ENCODE measurements at regions not wholly inside any gene's neighbourhood (a gene's known extent, or its start where the extent isn't known, plus 50 kb on each side); places are given as distances from the start of the nearest gene placed in this dataset.

DNA sequence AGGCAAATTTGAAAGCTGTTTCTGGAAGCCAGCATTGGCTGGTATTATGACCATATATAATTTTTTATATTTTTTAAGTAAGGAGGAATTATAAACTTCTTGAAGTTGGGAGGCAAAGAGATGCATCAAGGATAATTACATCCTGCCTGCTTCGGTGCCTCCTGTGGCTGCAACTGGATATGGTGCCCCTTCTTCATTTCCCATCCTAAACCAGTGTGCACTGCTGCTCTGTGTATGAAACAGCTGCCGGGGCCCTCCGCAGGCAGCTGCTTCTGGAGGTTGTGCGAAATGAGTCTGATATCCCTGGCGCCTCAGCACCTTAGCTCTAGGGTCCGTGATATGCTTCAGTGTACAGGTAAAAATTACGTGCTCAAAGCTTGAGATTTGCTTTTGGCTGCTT, 304.2 kb downstream of the ENC1 start:
- no peak for DNase-seq

DNA sequence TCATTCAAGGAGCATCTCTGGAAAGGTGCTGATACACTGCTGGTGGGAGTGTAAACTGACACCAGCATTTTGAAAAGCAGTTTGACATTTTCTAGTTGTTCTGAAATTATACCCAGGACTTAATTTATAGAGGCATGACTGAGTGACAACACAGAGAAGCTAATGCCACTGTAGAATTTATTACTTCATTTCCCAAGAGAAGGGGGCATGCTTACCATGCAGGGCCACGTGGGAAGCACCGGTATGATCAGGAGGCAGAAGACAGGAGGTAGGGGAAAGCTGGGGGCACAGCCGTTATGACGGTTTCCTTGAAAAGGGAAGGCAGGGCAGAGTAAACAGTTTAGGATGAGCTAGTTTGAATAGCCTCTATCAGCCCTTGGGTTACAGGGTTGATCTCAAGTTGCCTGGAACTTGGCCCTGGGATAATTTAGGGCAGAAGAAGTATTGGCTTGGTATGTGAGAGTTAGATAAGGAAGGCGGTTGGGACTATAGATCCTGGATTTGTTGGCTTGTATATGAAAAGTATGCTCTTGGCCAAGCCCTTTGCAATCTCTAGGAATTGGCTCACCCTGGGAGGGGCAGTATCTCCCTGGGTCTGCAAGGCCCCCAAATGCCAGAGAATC, 305.7 kb downstream of the ENC1 start:
- DNase-seq, result no peak

DNA sequence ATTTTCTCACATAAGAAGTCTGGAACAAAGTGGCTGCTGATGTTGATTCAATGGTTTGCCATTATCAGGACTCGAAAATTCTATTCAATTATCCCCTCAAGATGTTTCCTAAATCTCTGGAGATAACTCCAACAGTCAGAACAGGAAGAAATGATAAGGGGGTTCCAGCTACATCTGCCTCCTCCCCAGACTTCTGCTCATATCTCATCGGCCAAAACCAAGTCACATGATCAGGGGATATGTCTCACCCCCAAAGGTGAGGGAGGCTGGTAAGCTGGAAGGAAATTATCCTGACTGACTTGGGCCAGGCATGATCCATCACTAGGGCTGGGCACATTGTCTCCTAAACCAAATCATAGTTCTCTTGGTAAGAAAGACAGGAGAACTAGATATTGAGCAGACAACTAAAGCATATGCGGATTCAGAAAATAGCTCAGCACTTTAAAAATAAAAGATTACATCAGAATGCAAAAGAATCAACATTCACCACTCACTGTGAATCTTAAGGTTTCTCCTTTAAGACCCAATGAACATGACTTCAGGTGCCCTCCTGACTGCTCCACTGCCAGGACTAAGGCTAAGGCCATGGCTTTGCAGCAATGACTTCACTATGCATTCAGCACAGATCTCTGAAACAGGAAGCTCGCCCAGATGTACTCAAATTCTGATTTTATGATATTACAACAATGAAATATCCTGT, 306.3 kb downstream of the ENC1 start:
- no peak for DNase-seq

DNA sequence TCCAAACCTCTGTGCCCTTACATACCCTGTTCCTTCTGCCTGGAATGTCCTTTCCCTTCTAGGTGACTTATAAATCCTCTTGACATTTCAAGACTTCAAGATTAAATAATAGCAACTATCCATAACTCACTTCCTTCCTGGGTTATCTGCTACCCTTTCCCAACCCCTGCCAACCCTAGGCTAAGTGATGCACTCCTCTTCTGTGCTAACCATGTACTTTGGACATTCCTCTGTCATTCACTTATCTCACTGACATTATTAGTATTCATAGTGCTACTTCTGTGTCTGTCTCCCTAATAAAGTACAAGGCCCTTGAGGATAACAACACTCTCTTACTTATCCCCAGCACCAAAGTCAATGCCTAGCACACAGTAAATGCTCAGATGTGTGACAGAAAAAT, 307.1 kb downstream of the ENC1 start:
- no peak for DNase-seq

DNA sequence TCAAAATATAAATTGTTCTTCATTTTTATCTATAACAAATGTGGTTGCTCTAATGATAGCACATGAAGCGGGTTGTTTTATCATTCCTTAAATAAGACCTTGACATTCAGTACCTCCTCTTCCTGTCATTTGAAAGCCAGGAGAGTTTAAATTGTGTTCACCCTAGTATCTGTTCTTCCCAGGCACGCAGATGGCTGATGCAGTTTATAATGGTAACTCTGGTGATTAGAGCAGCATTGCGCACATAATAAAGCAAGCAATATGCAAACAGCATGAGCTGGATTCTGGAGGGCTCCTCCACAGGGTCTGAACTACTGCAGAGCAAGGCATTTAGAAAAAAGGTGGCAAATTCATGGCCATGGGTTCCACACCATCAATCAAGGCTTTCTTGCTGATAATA, 307.8 kb downstream of the ENC1 start:
- DNase-seq, result no peak

DNA sequence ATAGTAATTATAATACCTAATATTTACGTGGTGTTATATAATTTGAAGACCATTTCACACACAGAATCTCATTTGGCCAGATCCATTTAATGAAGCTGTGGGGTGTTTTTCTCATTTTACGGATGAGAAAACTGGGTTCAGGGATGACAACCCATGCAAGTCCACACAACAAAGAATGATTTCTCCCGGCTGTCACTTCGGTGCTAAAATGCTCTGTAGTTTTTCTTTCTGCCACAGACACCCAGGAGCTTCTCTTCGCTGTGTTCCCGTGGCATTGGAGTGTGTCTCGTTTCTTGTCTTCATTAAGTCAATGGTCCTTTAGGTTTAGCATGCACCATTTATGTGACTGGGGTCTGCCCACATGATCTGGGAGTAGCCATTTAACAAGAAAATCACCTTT, 308.5 kb downstream of the ENC1 start:
- no peak for DNase-seq

DNA sequence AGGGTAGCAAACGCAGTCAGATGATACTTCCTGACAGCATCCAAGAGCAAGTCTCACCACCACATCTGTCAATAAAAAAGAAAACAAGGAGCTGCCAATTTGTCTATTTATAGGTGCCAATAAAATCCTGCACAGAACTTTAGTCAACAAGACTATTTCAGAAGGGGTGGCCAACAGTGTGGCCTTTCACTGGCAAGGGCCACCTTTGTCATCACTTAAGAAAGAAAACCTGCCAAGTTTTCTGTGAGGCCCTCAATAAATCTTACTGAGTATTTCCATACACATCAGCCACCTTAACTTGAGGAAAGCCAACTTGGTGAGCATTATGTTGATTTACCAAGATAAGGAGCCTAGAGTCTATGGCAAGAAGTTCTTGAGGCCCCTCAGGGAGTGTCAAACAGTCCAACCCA, 312.3 kb downstream of the ENC1 start:
- DNase-seq, result no peak

DNA sequence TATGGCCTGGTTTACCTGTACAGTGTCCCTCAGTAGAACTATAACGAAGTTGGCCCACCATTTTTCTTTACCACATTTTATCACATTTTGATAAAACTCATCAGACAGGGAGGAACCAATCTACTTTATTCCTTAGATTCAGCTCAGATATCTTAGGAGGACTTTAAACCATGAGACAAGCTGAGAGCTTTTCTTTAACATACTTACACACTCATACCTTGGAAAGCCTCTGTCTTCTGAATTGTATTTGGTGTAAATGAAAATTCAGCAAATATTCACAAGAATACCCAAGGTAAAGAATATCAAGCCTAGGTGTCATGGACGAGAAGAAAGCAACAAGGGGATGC, 313.2 kb downstream of the ENC1 start:
- DNase-seq, result no peak

DNA sequence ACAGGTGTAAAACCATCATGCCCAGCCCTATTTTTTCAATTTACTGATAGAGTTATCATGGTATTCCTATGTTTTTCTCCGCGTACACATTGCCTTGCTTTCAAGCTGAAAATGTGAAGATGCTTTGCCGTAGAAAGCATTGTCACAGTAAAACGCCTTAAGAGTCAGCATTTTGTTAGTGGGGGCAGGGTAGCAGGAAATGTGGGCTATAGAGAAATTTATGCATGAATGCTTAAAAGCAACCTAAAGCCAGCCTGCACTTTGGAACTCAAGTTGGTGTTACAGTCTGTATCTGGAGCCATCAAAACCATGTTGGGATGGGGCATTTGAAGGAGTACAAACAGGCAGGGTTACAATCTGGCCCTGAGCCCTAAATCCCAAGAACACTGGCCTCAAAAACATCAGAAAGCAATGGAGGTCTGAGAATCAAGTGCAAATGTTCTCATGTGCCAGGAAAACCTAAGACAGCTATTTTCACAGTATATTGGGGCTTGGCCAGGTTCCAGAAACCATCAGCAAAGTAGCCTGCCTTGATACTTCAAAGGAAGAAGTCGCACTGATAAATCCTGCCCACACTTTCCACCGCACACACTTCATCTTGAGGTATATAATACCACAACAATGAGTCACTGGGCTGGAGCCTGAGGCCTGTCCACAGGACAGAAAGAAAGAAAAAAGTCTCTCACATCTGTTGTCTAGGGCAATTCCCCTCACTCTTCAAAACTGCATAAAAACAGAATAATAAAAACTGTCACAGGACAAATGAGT, 313.8 kb downstream of the ENC1 start:
- DNase-seq, result no peak

DNA sequence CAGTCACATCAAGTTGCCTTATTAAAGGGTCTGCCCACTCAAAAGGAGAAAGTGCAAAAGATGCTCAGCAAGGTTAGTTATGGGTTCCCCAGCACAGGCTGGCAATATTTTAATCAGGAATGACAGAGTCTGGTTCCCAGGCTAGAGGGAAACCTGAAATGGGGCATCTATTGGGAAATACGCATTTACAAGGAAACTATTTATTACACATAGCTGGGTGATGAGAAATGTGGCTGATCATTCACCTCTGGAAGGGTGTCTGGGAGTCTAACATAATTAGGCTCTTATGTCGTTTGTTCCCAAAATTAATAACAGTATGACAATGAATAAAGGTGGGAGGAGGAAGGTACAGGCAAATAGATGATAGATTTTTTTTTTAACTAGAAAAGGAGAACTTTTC, 314.7 kb downstream of the ENC1 start:
- no peak for DNase-seq

DNA sequence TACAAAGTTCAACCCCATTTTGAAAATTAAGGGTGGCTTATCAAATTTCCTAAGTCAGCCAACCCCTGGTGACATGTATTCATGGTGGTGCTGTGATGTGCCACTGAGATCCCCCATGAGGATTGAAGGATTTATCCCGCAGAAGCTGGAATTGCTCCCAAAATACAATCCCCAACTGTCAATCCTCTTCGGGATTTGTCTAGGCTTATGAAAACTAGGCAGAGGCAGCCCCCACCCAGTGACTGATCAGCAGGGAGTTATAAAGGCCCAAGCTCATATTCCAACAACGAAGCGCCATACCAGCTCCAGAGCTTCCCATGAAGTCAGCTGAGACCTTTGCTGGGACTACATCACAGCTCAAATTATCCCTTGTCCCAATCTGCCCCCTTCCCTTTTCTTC, 316.0 kb downstream of the ENC1 start:
- no peak for DNase-seq

DNA sequence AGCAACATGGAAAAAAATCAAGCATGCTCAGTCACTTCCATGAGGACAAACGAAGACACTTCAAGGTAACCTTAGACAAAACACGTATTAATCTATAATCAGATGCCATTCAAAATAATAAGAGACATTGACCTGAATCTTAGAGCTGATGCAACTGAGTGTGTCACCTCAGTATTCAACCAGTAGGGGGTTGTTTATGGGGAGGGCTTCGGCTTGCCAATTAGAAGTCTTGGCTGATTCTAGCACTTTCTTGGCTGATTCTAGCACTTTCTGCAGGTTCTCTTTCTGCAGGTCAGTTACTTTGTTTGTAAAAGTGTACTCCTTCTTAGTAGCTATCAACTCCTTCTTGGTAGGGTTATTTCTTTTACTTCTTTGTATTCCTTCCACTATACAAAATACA, 317.6 kb downstream of the ENC1 start:
- no peak for DNase-seq

DNA sequence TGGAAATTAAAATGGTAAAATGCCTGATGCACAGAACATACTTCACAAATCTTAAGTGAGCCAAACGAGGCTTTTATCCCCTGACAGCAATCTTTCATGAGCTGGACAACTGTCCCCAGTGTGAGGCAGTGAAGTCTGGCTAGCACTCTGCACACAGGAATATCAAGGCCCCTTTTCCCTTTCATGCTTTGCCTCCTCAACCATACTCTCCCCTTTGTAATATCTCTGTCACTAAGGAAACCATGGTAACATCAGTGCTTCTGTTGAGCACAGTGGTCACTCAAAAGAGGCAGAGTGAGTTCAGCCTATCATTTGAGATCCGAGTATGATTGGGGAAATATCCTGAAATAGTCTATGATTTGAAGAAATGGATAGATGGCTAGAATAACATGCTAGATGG, 318.3 kb downstream of the ENC1 start:
- no peak for DNase-seq

DNA sequence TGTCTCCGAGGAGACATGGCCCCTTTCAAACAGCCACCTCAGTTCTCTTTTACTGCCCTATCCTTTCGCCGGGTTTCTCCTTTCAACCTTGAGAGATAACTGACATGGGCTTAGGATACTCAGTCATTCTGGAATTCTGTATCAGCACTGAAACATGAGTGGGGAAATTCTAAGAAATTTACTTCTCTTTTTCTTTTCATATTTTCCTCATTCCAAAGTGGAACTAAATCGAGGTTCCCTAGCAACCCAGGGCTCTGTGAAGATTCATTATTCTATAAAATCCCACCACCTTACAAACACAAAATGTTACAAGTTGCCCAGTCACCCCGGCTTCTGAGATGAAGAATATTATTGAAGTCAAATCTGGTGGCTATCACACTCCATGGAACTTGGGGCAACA, 319.2 kb downstream of the ENC1 start:
- no peak for DNase-seq

DNA sequence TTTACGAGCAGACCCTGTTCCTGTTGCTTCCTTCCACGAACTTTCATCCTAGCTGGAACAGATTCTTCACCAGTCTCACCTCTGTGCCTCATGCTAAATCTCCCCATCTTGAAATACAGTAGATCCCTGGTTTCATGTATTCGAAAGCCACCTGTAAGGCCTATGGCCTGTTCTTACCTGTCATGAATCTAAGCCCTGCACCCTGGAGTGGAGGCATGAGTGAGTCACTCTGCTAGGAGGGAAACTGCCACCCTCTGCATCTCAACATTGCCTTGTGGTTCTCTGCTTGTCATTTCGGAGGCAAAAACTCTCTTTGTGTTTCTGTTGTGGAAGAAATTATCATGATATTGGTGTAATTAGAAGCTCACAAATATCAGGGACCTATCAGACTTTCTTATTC, 320.0 kb downstream of the ENC1 start:
- DNase-seq, result no peak

DNA sequence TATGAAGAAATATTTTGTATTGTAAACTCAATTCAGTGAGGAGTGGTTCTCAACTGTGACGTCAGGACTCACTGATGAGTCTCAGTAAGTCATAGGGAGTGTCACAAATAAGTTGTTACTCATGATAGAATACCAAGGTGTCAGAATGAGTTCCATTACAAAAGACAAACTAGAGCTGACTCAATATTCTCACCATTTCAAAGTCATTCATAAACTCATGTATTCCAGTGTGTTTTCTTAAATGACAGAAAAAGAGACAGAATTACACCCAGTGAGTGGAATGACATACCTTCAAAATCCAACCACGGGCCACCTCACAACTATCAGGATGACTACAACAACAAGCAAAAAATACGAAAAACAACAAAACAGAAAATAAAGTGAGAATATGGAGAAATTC, 321.5 kb downstream of the ENC1 start:
- DNase-seq, result no peak

DNA sequence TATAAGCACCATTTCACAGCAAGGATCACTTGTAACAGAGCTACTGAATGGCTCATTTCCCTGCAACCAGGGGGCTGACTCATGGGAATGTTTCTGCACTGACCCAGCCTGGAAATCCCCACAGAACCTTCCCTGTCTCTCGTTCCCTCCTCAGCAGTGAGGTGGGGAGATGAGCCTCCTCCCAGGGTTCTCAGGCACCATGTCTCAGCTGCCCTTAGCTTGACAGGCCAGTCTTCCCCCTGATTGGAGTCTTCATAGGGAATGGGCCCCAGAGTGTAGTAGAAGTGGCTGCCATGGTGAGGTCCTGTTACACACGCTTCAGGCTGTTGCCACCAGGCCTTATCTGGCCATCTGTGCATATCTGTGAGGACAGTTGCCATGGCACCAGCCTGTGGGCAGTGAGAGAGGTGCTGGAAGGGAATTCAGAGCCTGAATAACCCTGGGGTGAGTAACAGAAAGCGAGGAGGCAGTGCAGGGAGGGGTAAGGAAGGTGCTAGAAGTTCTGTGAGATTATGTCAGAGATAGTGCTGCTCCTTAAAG, 324.4 kb downstream of the ENC1 start:
- DNase-seq, result no peak

DNA sequence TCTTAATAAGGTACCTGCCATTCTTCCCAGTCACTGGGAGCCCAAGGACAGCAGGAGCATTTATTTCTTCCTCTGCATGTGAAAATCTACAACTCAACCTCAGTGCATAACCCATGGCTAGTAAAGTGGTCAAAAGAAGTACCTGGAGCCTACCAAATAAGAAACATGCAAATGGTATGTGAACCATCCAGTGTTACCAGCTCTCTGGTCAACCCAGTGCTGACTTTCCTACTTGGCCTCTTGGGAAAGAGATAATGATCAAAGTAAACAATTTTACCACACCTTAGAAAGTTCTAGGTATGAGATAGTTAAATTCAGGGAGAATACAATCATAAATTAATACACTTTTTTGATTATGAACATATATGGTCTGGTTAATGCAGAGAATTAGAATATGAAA, 325.6 kb downstream of the ENC1 start:
- DNase-seq, result no peak

DNA sequence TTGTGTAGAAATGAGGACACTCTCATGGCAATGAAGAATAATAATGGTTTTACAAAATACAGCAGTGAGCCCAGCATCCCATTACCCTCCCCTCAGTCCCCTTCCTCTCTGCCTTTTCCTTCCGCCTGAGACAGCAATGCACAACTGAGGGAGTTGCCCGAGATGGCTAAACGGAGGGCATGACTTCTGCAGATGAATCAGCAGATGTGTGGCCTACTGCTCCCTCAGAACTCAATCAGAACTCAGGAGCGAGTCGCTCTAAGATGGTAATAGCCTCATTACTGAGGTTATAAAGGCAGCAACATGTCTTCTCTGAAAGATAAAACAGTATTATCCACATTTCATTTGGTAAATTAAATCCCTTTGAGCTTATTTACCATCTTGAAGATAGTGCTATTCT, 326.6 kb downstream of the ENC1 start:
- no peak for DNase-seq

DNA sequence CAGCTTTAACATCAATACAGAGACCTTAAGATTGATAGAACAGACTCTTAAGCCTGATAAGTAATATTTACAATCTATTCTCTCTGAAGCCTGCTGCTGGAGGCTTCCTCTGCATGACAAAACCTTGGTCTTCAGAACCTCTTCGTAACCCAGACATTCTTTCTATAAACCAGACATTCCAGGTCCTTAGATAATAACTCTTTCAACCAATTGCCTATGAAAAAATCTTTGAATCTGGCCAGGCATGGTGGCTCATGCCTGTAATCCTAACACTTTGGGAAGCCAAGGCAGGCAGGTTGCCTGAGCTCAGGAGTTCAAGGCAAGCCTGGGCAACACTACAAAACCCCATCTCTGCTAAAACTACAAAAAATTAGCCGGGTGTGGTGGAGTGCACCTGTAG, 327.8 kb downstream of the ENC1 start:
- DNase-seq, result no peak

DNA sequence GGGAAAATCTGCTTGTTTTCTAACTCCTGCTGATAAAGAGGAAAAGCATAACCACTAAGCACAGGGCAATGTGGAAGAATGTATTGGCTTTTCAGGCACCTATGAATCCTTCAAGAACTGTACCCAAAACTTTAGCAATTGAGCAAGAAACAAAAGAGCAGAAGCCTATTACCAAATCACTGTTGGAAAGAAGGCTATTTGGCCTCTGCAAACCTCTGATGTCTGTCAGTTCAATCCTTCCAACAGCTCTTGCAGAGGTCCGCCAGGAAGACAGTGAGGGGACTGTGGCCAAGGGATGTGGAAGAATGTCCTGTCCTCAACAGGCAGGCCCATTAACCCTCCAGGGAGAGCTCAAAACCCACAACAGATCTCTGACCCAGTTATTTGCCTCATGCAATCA, 328.6 kb downstream of the ENC1 start:
- DNase-seq, result no peak

DNA sequence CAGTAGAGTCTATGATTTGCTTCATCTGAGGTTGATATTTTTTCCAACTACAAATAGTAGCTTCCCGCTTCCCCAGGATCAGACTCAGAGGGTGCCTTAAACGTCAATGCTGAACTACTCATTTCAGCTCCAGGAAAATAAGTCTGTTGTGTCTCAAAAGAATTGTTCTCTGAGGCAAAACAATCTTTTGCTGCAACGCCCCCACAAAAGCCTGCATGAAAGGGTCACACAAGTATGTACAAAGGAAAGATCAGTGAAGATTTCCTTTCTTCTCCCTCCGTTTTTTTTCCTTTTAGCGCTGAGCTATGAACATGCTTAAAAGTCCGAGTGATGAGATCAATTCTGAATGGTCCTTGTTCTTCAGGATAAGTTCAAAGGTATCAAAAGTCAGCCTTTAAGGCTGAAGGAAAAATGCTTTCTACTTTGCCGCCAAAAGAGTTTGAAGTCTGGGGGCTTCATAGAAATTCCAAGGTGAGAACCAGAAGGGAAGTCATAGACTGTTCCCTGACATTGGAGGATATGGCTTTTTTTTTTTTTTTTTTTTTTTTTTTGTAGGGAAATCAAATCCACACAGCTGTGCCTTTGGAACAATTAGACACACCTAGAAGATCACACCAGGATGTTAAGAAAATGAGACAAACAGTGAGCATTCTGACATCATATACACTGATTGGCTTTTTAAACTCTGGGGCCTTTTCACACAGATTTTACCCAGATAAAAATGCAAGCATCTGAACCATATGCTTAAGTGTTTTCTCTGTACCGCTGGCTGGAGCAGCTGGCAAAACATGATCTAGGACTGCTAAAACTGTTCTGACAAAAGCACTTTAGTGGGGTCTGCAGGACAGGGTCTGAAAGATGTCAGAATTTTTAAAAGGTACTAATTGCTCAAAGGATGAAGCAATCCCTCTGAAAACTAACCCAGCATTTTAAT, 329.3 kb downstream of the ENC1 start:
- DNase-seq, result no peak

DNA sequence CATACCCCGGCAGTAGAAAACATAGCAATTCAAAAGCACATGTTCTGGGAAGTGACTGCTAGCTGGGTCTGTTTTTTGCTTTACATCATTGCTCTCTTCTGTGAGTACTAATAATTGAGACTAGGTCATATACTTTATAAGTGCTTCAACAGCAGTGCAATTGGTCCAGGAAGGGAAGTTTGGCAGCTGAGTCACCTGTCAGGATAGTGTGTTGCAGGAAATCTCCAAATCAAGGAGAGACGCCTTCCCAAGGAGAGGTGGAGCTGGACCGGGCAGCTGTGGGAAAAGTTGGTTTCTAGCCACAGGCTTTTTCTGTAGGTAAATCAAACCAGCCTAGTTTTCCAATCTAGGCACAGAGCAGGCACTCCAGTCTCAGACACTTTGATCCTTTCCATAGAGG, 330.1 kb downstream of the ENC1 start:
- no peak for DNase-seq
